ENCODE measurements at regions not wholly inside any gene's neighbourhood (a gene's known extent, or its start where the extent isn't known, plus 50 kb on each side); places are given as distances from the start of the nearest gene placed in this dataset.

DNA sequence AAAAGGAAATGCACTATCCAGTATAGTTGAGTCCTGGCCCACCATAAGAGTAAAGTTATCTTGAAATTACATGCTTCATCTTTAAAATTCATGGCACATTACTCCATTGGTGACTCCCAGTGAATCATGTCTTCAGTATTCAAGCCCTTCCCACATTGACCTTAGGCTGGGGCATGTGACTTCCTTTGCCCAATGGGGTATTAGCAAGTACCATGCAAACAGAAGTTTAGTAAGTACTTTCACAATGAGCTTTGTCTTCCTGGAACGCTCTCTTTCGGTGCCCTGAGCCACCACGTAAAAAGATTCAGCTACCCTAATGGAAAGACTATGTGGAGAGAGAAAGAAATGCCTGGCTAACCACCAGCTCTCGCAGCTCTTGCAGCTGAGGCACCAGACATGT is 235.4 kb downstream of the HNRNPD start:
- no peak overlapping the region for H2BK20ac ChIP-seq (ENCODE audit: low read length)
- no peak for FAIRE-seq
- H3K18ac ChIP-seq (ENCODE audit: extremely low read depth, low read length), result no peak overlapping the region
- no peak overlapping the region for H3K4ac ChIP-seq (replicated peaks; ENCODE audit: insufficient read length, low read depth, low read length)
- 66% methylated on average over 4 of the region's 4 CpGs; no CpG with 5 or more reads in 1 of the 2 experiments for WGBS, 2 experiments (ENCODE audit: extremely low coverage in 1 of 2, insufficient coverage in 1 of 2, insufficient read length in 1 of 2, insufficient replicate concordance in 2 of 2, low coverage in 1 of 2, low lambda C conversion rate in 2 of 2, missing lambda C conversion rate in 1 of 2)
- no peaks in the 10 kb centered on the region for H3K23me2 ChIP-seq (ENCODE audit: low read depth, low read length)
- POLR2A ChIA-PET (ENCODE audit: partially characterized antibody), result no interaction called here
- no peak overlapping the region for H3K56ac ChIP-seq (replicated peaks; ENCODE audit: insufficient read length, low read depth, low read length)
- H2AFZ ChIP-seq (ENCODE audit: low read length), result no peak overlapping the region
- no peaks in the 10 kb centered on the region; a peak in 1 of 7 replicates for H3K27me3 ChIP-seq (replicated peaks in 1 of 4; ENCODE audit: control insufficient read depth in 3 of 4, extremely low read depth in 1 of 4, insufficient read depth in 3 of 4, low read length in 3 of 4)
- no peak overlapping the region for H2BK120ac ChIP-seq (replicated peaks; ENCODE audit: low read depth, low read length)
- no peak overlapping the region for H2AK5ac ChIP-seq (ENCODE audit: low read depth, low read length)
- H3K14ac ChIP-seq (ENCODE audit: insufficient read length), result no peak overlapping the region
- no peaks in the 10 kb centered on the region for H3K36me3 ChIP-seq (ENCODE audit: control insufficient read depth in 2 of 4, insufficient read depth in 4 of 4, low read length in 3 of 4)
- H3K79me2 ChIP-seq (ENCODE audit: control insufficient read depth in 1 of 2, insufficient read depth in 2 of 2, low read length in 2 of 2), result no peaks in the 10 kb centered on the region
- no peak overlapping the region for H3K23ac ChIP-seq (ENCODE audit: insufficient read length)
- no peak overlapping the region for H2BK5ac ChIP-seq (ENCODE audit: low read depth, low read length)
- H2BK15ac ChIP-seq (ENCODE audit: low read length), result no peak overlapping the region
- no peaks in the 10 kb centered on the region for H3K9me3 ChIP-seq (ENCODE audit: insufficient read depth in 2 of 2, low read depth in 1 of 2, low read length in 1 of 2)
- no peak overlapping the region for H3K9ac ChIP-seq (replicated peaks in 1 of 4; ENCODE audit: extremely low read depth in 1 of 4, low read depth in 3 of 4, low read length in 3 of 4)
- H4K5ac ChIP-seq (ENCODE audit: insufficient read length, low read depth, low read length), result no peak overlapping the region
- DNase-seq (ENCODE audit: low read depth in 1 of 2, low spot score in 2 of 2), result no peak
- no peaks in the 10 kb centered on the region for H3K79me1 ChIP-seq (ENCODE audit: low read depth, low read length)
- no peaks in the 10 kb centered on the region for H4K20me1 ChIP-seq (replicated peaks in 1 of 2; ENCODE audit: control insufficient read depth in 1 of 2, insufficient read depth in 2 of 2, low read length in 2 of 2)
- no peak overlapping the region for H2BK12ac ChIP-seq (ENCODE audit: low read depth, low read length)
- no peak overlapping the region for H4K91ac ChIP-seq (replicated peaks; ENCODE audit: insufficient read length, low read length)
- H3K4me1 ChIP-seq (replicated peaks in 1 of 4; ENCODE audit: control insufficient read depth in 3 of 4, insufficient read depth in 4 of 4, low read length in 3 of 4), result no peaks in the 10 kb centered on the region
- no peak overlapping the region for H3K27ac ChIP-seq (ENCODE audit: low read depth, low read length)
- TF ChIP-seq POU5F1 (IDR thresholded peaks at IDR 0.05; ENCODE audit: low read depth, low read length) (no peak), HDAC6 (IDR thresholded peaks at IDR 0.05; ENCODE audit: low read depth, low read length) (no peak), RAD21 (IDR thresholded peaks at IDR 0.05 in 1 of 2, conservative IDR thresholded peaks at IDR 0.05 in 1 of 2; ENCODE audit: low read depth in 2 of 2, low read length in 2 of 2) (no peak), SP4 (IDR thresholded peaks at IDR 0.05; ENCODE audit: low read length) (no peak), SIX5 (IDR thresholded peaks at IDR 0.05; ENCODE audit: low read depth, low read length) (no peak), SRF (IDR thresholded peaks at IDR 0.05; ENCODE audit: low read depth, low read length) (no peak), CEBPB (IDR thresholded peaks at IDR 0.05; ENCODE audit: low read depth, low read length) (no peak), HDAC2 (IDR thresholded peaks at IDR 0.05; ENCODE audit: borderline replicate concordance in 1 of 2, low read depth in 2 of 2, low read length in 2 of 2) (no peak), MAFK (IDR thresholded peaks at IDR 0.05; ENCODE audit: low read depth, low read length) (no peak), CBX8 (IDR thresholded peaks at IDR 0.05; ENCODE audit: borderline replicate concordance, low read depth, low read length) (no peak), CTBP2 (IDR thresholded peaks at IDR 0.05; ENCODE audit: borderline replicate concordance, insufficient read depth, insufficient read length, low read length) (no peak), EZH2 (IDR thresholded peaks at IDR 0.05; ENCODE audit: low read depth, low read length, severe bottlenecking) (no peak), SAP30 (IDR thresholded peaks at IDR 0.05; ENCODE audit: insufficient read depth, insufficient replicate concordance, low read length) (no peak), GABPA (IDR thresholded peaks at IDR 0.05; ENCODE audit: borderline replicate concordance, insufficient read depth, low read length) (no peak), POLR2A (IDR thresholded peaks at IDR 0.05; ENCODE audit: control extremely low read depth in 1 of 2, low read depth in 2 of 2, low read length in 2 of 2) (no peak)
- CTCF ChIA-PET (ENCODE audit: partially characterized antibody), result interaction anchor here (0.8 to 2.2 kb wide), 4 partner anchors 15 to 225 kb away, joined by 4 to 7 read pairs (median 6); no protein-coding TSS in a partner anchor
- H4K8ac ChIP-seq (ENCODE audit: extremely low read depth, insufficient read depth, low read length), result no peak overlapping the region
- H3K4me3 ChIP-seq (ENCODE audit: extremely low read depth in 1 of 4, insufficient read depth in 2 of 4, low read depth in 3 of 4, low read length in 4 of 4), result no peak overlapping the region
- no peak overlapping the region for H3K4me2 ChIP-seq (ENCODE audit: insufficient read depth in 1 of 2, low read depth in 2 of 2, low read length in 2 of 2)

Data from H1 (cell line).